Thoracic aorta (tissue), 2 donors: ENCODE measurements at regions not wholly inside any gene's neighbourhood (a gene's known extent, or its start where the extent isn't known, plus 50 kb on each side); places are given as distances from the start of the nearest gene placed in this dataset.
A peak's percentile ranks its signal among the peaks of the same experiment; 100 is the strongest.
"Not testable (repeated sequence)": the region's sequence is repeated elsewhere in the genome, so short reads cannot be mapped to it uniquely, and the experiment has no call there.

ENCODE experiments used
- ATAC-seq: fragments of 150-250 bp; one replicate; pipeline ENCODE4 v1.8.0; 2017; ENCODE audit warnings: low read depth; ENCODE audit not compliant: insufficient number of reproducible peaks, low FRiP score
- DNase-seq: peaks from one replicate; pipeline ENCODE4 v3.0.0-alpha.2; 2020; ENCODE audit warnings: low spot score
- H3K27ac ChIP-seq, 2 donors: fragments of 200-600 bp; sonication (generic); 1 replicate in 1 of 2; 2 replicates in 1 of 2; pipeline ENCODE4 v1.5.1; 2016; ENCODE audit warnings: mild to moderate bottlenecking in 2 of 2, moderate library complexity in 2 of 2
- H3K27me3 ChIP-seq: fragments of 200-600 bp; sonication (generic); replicated peaks from 2 replicates; pipeline ENCODE4 v1.6.0; 2016; ENCODE audit warnings: mild to moderate bottlenecking; ENCODE audit not compliant: insufficient read depth
- H3K36me3 ChIP-seq: fragments of 200-600 bp; sonication (generic); one replicate; pipeline ENCODE4 v1.5.1; 2016
- H3K4me1 ChIP-seq, 2 donors: fragments of 200-600 bp; sonication (generic); 1 replicate in 1 of 2; 2 replicates in 1 of 2; pipeline versions ENCODE4 v1.5.1 to v1.6.0; 2016; ENCODE audit warnings: low read depth in 2 of 2, mild to moderate bottlenecking in 1 of 2; ENCODE audit not compliant: control insufficient read depth in 1 of 2
- H3K4me3 ChIP-seq: fragments of 200-600 bp; sonication (generic); 2 replicates; pipeline ENCODE4 v1.5.1; 2016; ENCODE audit warnings: mild to moderate bottlenecking
- H3K9me3 ChIP-seq: fragments of 200-600 bp; sonication (generic); 2 replicates; pipeline ENCODE4 v1.5.1; 2016
- CTCF ChIP-seq: fragments of 200-600 bp; sonication (generic); IDR thresholded peaks from one replicate; pipeline ENCODE4 v1.5.1; 2019; ENCODE audit warnings: antibody characterized with exemption

GRCh38 chr15:62649793-62650420, 392.6 kb upstream of the TPM1 start:
- Histone ChIP-seq H3K27ac (peak overlapping the region in 1 of 2 donors; percentile 37), H3K4me1 (peaks cover 0 to 9% of the 10 kb centered on the region in 2 donors), H3K9me3 (no peaks in the 10 kb centered on the region), H3K36me3 (peaks cover 14% of the 10 kb centered on the region), H3K4me3 (no peak overlapping the region), H3K27me3 (no peaks in the 10 kb centered on the region)
- DNase-seq = no peak
- no peak for ATAC-seq
- TF ChIP-seq CTCF = no peak

- Histone ChIP-seq H3K27ac (no peak overlapping the region), H3K4me3 (no peak overlapping the region), H3K4me1 (peaks cover 0 to 9% of the 10 kb centered on the region in 2 donors), H3K9me3 (no peaks in the 10 kb centered on the region), H3K27me3 (no peaks in the 10 kb centered on the region), H3K36me3 (peaks cover 23% of the 10 kb centered on the region)
- DNase-seq (no peak), ATAC-seq (no peak)
- no peak for TF ChIP-seq CTCF
Measured at GRCh38 chr15:62653122-62653521, 389.4 kb upstream of the TPM1 start.

- no peak for TF ChIP-seq CTCF
- DNase-seq = no peak
- no peak overlapping the region for H3K4me3 ChIP-seq
- no peaks in the 10 kb centered on the region for H3K27me3 ChIP-seq
- no peak for ATAC-seq
- H3K4me1 ChIP-seq = no peaks in the 10 kb centered on the region
- no peak overlapping the region for H3K27ac ChIP-seq
- no peaks in the 10 kb centered on the region for H3K9me3 ChIP-seq
- H3K36me3 ChIP-seq = peaks cover 23% of the 10 kb centered on the region
Measured at GRCh38 chr15:62656071-62656470, 386.5 kb upstream of the TPM1 start.

- not testable (repeated sequence) for H3K27me3 ChIP-seq, DNase-seq, H3K4me3 ChIP-seq, H3K4me1 ChIP-seq, H3K9me3 ChIP-seq
- Histone ChIP-seq H3K27ac (peak overlapping the region in 1 of 2 donors; percentile 5), H3K36me3 (peaks cover 18% of the 10 kb centered on the region)
- peak; percentile 40 for ATAC-seq
Measured at GRCh38 chr15:62657501-62657900, 385.0 kb upstream of the TPM1 start.

- no peak for DNase-seq
- ATAC-seq = no peak
Measured at GRCh38 chr15:62658498-62658897, 384.0 kb upstream of the TPM1 start.

More at GRCh38 chr15:62658498-62658897, 384.0 kb upstream of the TPM1 start:
- H3K4me3 ChIP-seq = no peak overlapping the region
- TF ChIP-seq CTCF = no peak
- no peaks in the 10 kb centered on the region for H3K4me1 ChIP-seq
- H3K27ac ChIP-seq = peak overlapping the region in 1 of 2 donors; percentile 5
- no peaks in the 10 kb centered on the region for H3K9me3 ChIP-seq
- H3K27me3 ChIP-seq = no peaks in the 10 kb centered on the region
- peaks cover 8% of the 10 kb centered on the region for H3K36me3 ChIP-seq
